ENCODE measurements at regions not wholly inside any gene's neighbourhood (a gene's known extent, or its start where the extent isn't known, plus 50 kb on each side); places are given as distances from the start of the nearest gene placed in this dataset.
A peak's percentile ranks its signal among the peaks of the same experiment; 100 is the strongest.

GRCh38 chr6:14436592-14437132, 319.1 kb downstream of the CD83 start:
- no peak overlapping the region for H3K27ac ChIP-seq
- peak in 1 of 2 donors; percentile 32 for DNase-seq (ENCODE audit: extremely low spot score in 2 of 2)
- H3K4me1 ChIP-seq = peaks cover 10% of the 10 kb centered on the region
- H3K27me3 ChIP-seq = no peaks in the 10 kb centered on the region
- intact Hi-C loops (cut with DNase I) = no loop called here
- no peak for TF ChIP-seq POLR2AphosphoS5 (IDR thresholded peaks at IDR 0.05; ENCODE audit: insufficient read depth in 1 of 2, low read depth in 1 of 2)
- no peak for TF ChIP-seq POLR2A (IDR thresholded peaks at IDR 0.05)
- TF ChIP-seq, protein P1, sequence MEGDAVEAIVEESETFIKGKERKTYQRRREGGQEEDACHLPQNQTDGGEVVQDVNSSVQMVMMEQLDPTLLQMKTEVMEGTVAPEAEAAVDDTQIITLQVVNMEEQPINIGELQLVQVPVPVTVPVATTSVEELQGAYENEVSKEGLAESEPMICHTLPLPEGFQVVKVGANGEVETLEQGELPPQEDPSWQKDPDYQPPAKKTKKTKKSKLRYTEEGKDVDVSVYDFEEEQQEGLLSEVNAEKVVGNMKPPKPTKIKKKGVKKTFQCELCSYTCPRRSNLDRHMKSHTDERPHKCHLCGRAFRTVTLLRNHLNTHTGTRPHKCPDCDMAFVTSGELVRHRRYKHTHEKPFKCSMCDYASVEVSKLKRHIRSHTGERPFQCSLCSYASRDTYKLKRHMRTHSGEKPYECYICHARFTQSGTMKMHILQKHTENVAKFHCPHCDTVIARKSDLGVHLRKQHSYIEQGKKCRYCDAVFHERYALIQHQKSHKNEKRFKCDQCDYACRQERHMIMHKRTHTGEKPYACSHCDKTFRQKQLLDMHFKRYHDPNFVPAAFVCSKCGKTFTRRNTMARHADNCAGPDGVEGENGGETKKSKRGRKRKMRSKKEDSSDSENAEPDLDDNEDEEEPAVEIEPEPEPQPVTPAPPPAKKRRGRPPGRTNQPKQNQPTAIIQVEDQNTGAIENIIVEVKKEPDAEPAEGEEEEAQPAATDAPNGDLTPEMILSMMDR (IDR thresholded peaks at IDR 0.05) = no peak
- H3K36me3 ChIP-seq = no peaks in the 10 kb centered on the region
- H3K4me3 ChIP-seq = no peak overlapping the region
- no peaks in the 10 kb centered on the region for H3K9me3 ChIP-seq

- no peaks in the 10 kb centered on the region for H3K27me3 ChIP-seq
- peaks cover 14% of the 10 kb centered on the region for H3K4me1 ChIP-seq
- H3K27ac ChIP-seq = no peak overlapping the region
- no peaks in the 10 kb centered on the region for H3K36me3 ChIP-seq
- H3K9me3 ChIP-seq = no peaks in the 10 kb centered on the region
- intact Hi-C loops (cut with DNase I) = no loop called here
- peak in 1 of 2 donors; percentile 34 for DNase-seq (ENCODE audit: extremely low spot score in 2 of 2)
- TF ChIP-seq, protein P1 (IDR thresholded peaks at IDR 0.05) = no peak
- TF ChIP-seq POLR2AphosphoS5 (IDR thresholded peaks at IDR 0.05; ENCODE audit: insufficient read depth in 1 of 2, low read depth in 1 of 2) (no peak), POLR2A (IDR thresholded peaks at IDR 0.05) (no peak)
- H3K4me3 ChIP-seq = no peak overlapping the region
Measured at GRCh38 chr6:14439419-14439818, 321.8 kb downstream of the CD83 start.

DNA sequence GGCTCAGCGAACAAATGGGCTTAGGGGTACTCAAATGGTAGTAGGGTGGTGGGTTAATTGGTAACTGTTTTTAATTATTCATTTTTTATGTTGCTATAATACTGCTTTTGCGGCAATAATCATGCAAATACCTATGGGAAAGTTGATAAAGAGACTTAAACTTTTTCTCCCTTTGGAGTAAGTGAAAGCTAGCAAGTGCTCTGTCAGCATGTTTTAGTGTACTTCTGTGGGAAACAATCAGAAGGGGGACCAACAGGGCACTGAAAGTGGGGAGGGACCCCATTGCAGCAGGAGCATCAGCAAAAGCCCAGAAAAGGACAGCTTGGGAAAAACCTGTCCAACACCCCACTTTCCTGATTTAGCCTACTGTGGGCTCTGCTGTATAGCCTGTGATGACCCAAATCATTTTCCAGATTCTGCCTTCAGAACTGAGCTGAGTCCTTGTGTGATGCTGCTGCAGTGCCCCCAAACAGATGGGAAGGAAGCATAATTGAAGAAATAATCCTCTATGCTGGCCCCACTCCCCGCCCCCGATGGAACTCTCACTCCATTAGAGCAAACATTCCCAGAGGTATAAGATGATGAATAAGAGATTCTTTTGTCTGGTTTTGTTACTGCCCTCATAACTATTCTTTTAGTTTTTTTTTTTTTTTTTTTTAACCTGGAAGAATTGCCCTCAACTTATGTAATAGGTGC, 322.8 kb downstream of the CD83 start:
- intact Hi-C loops (cut with DNase I) = no loop called here
- Histone ChIP-seq H3K27me3 (no peaks in the 10 kb centered on the region), H3K27ac (peak overlapping the region; percentile 18), H3K9me3 (no peaks in the 10 kb centered on the region), H3K4me1 (peaks cover 14% of the 10 kb centered on the region), H3K36me3 (no peaks in the 10 kb centered on the region), H3K4me3 (no peak overlapping the region)
- TF ChIP-seq, protein P1 (IDR thresholded peaks at IDR 0.05) = no peak
- TF ChIP-seq POLR2AphosphoS5 (IDR thresholded peaks at IDR 0.05; ENCODE audit: insufficient read depth in 1 of 2, low read depth in 1 of 2) (no peak), POLR2A (IDR thresholded peaks at IDR 0.05) (no peak)
- peak in 1 of 2 donors; percentile 67 for DNase-seq (ENCODE audit: extremely low spot score in 2 of 2)

DNA sequence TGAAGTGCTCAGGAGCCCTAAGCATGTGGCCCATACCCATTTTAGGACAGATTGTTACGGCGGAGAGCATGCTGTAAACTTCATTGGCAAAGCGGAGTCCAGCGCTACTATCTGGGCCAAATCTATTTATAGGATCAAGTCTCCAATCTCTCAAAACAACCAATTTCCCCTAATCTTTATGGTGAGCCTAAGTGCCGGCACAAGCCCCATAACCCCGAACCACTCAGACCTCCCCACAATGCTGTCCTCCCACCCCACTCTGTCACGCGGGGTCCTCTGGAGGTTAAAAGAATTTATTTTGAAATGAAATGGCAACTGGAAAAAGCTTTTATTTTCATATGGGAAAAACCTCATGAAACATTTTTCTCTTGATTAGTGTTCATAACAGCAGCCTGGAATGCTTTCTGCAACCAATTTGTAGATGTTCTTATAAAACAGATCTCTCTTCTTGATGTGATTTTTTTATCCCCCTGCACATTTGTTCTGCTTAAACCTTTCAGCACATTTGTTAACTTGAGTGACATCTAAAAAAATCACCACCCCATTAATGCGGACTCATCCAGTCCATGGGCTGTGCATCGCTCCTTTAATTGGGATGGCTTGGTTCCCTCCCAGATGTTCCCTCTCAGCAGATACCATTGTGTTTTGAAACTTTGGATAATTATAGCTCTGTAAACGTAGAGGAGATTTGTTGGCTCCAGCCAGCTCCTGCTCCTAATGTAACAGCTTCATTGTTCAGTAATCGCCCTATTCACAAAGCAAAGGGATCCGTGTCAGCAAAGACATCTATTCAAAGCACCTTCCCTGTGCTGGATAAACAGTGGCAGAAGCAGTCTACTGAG, 323.6 kb downstream of the CD83 start:
- Histone ChIP-seq H3K4me1 (peaks cover 14% of the 10 kb centered on the region), H3K4me3 (no peak overlapping the region), H3K36me3 (no peaks in the 10 kb centered on the region), H3K27me3 (no peaks in the 10 kb centered on the region), H3K9me3 (no peaks in the 10 kb centered on the region), H3K27ac (peak overlapping the region; percentile 18)
- DNase-seq (ENCODE audit: extremely low spot score in 2 of 2) = peak in 1 of 2 donors; percentile 81
- TF ChIP-seq POLR2AphosphoS5 (IDR thresholded peaks at IDR 0.05; ENCODE audit: insufficient read depth in 1 of 2, low read depth in 1 of 2) (peak in 1 of 2 donors; percentile 19), POLR2A (IDR thresholded peaks at IDR 0.05) (no peak)
- TF ChIP-seq, protein P1 (IDR thresholded peaks at IDR 0.05) = no peak
- intact Hi-C loops (cut with DNase I) = no loop called here
